Right atrium auricular region (tissue), 2 donors: ENCODE measurements at regions not wholly inside any gene's neighbourhood (a gene's known extent, or its start where the extent isn't known, plus 50 kb on each side); places are given as distances from the start of the nearest gene placed in this dataset.

Experiments used
- DNase-seq: peaks from one replicate; pipeline ENCODE4 v3.0.0-alpha.2; 2019; ENCODE audit warnings: low spot score
- H3K27ac ChIP-seq, 2 donors: fragments of 200-600 bp; sonication (generic); 1 replicate in 1 of 2; 2 replicates in 1 of 2; pipeline ENCODE4 v1.5.1; 2016 to 2019
- H3K27me3 ChIP-seq, 2 donors: fragments of 200-600 bp; sonication (generic); one replicate each; pipeline versions ENCODE4 v1.5.1 to v1.6.0; 2017 to 2019
- H3K36me3 ChIP-seq: fragments of 200-600 bp; sonication (generic); one replicate; pipeline ENCODE4 v1.5.1; 2016
- H3K4me1 ChIP-seq, 2 donors: fragments of 200-600 bp; sonication (generic); one replicate each; pipeline versions ENCODE4 v1.5.1 to v1.6.0; 2017 to 2019
- H3K4me3 ChIP-seq, 2 donors: fragments of 200-600 bp; sonication (generic); 1 replicate in 1 of 2; 2 replicates in 1 of 2; pipeline ENCODE4 v1.5.1; 2017 to 2019; ENCODE audit warnings: mild to moderate bottlenecking in 1 of 2, moderate library complexity in 1 of 2
- H3K9me3 ChIP-seq, 2 donors: fragments of 200-600 bp; sonication (generic); one replicate each; pipeline ENCODE4 v1.5.1; 2019
- TF ChIP-seq, protein P1 (sequence below), 2 donors: fragments of 200-600 bp; sonication (generic); IDR thresholded peaks; one replicate each; pipeline ENCODE4 v1.5.1; 2019; ENCODE audit warnings: antibody characterized with exemption in 2 of 2

DNA sequence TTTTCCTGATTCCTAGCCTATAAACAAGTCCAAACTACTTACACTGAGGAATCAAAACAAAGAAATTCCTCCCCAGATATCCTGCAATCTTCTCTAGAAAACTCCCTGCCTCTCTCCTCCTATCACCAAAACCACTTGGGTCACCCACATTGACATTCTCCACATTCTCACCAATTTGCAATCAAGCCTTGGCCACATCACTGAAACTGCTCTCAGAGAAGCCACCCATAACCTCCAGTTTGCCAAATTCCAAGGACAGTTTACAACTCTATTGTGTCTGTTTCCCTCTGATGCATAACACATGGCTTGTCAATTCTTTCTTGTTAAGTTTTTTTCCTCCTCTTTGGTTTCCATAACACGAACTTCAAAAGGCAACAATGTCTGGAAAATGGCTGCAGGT, 233.5 kb downstream of the XPNPEP1 start:
- Histone ChIP-seq H3K27me3 (no peaks in the 10 kb centered on the region), H3K36me3 (no peaks in the 10 kb centered on the region), H3K4me1 (no peaks in the 10 kb centered on the region), H3K9me3 (no peaks in the 10 kb centered on the region), H3K27ac (no peak overlapping the region), H3K4me3 (no peak overlapping the region)
- DNase-seq: no peak
- TF ChIP-seq, protein P1, sequence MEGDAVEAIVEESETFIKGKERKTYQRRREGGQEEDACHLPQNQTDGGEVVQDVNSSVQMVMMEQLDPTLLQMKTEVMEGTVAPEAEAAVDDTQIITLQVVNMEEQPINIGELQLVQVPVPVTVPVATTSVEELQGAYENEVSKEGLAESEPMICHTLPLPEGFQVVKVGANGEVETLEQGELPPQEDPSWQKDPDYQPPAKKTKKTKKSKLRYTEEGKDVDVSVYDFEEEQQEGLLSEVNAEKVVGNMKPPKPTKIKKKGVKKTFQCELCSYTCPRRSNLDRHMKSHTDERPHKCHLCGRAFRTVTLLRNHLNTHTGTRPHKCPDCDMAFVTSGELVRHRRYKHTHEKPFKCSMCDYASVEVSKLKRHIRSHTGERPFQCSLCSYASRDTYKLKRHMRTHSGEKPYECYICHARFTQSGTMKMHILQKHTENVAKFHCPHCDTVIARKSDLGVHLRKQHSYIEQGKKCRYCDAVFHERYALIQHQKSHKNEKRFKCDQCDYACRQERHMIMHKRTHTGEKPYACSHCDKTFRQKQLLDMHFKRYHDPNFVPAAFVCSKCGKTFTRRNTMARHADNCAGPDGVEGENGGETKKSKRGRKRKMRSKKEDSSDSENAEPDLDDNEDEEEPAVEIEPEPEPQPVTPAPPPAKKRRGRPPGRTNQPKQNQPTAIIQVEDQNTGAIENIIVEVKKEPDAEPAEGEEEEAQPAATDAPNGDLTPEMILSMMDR (IDR thresholded peaks at IDR 0.05): no peak

DNA sequence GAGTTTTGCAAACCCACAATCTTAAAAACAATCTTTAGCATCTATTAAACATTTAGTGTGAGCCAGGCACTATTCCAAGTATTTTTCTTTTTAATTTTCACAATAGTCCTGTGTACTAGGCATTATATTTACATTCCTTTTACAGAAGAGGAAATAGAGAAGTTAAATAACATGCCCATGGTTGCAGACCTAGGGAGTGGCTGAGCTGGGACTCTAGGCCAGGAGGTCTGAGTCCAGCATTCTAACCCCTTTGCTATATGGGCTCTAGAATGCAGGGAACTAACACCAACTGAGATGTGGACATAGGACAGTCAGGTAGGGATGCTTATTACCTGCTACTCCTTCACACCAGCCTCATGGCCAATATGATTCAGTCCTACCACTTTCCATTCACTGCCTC, 243.8 kb downstream of the XPNPEP1 start:
- Histone ChIP-seq H3K27me3 (no peaks in the 10 kb centered on the region), H3K27ac (no peak overlapping the region), H3K4me3 (no peak overlapping the region), H3K9me3 (no peaks in the 10 kb centered on the region), H3K36me3 (no peaks in the 10 kb centered on the region), H3K4me1 (no peaks in the 10 kb centered on the region)
- TF ChIP-seq, protein P1 (IDR thresholded peaks at IDR 0.05): no peak
- no peak for DNase-seq

DNA sequence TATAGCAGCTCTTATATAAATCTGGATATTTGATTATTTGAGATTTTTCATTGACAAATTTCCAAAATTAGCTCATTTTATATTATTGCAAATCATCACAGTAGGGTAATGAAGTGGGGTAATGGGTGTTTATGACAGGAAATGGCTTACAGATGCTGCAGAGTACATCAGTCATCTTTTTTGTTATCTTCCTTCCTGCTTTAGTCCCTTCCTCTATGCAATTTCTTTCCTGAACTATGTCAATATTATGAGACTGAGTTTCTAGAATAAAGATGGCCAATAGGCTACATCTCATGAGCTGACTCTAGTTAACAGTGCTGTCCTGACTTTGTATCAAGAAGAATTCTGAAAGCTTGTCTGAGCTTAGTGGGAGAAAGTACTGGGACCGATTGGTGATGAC, 244.5 kb downstream of the XPNPEP1 start:
- no peaks in the 10 kb centered on the region for H3K27me3 ChIP-seq
- no peaks in the 10 kb centered on the region for H3K9me3 ChIP-seq
- H3K27ac ChIP-seq: no peak overlapping the region
- no peak overlapping the region for H3K4me3 ChIP-seq
- TF ChIP-seq, protein P1 (IDR thresholded peaks at IDR 0.05): no peak
- no peaks in the 10 kb centered on the region for H3K4me1 ChIP-seq
- no peaks in the 10 kb centered on the region for H3K36me3 ChIP-seq
- no peak for DNase-seq

DNA sequence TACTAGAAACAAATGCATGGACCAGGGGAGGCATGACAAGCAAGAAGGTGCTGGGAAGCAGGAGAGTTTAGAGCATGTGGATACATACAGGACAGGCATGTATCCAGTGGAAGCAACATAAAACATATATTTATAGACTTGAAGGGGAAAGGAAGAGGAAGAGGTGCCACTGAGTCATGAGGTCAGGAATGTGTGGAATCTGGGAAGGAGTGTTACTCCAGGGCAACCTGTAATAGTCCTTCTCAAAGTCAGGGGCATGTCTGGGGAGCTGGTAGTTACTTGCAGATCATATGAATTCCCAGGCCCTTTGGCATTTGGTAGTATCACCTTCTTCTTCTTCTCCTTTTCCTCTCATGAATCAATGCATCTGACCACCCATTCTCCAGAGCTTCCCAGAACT, 246.6 kb downstream of the XPNPEP1 start:
- TF ChIP-seq, protein P1 (IDR thresholded peaks at IDR 0.05): no peak
- Histone ChIP-seq H3K4me1 (no peaks in the 10 kb centered on the region), H3K27me3 (no peaks in the 10 kb centered on the region), H3K9me3 (no peaks in the 10 kb centered on the region), H3K36me3 (no peaks in the 10 kb centered on the region), H3K4me3 (no peak overlapping the region), H3K27ac (no peak overlapping the region)
- no peak for DNase-seq

DNA sequence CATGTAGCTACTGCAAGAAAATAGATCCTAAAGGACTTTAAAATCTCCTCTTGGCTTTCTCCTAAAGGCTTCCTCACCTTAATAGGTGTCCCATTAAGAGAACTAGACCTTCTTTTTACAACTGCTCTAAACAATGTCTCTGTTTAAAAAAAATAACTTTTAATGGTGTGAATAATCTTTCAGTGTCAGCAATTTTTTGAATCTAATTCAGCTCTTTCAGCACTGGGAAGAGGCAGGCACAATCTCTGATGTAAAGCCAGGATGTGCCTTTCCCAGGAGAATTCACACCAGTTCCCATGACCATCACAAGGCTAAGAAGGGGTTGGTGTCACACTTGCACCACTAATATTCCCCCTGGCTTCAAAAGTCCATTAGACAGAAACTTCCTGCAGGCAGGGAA, 254.6 kb downstream of the XPNPEP1 start:
- TF ChIP-seq, protein P1 (IDR thresholded peaks at IDR 0.05): no peak
- DNase-seq: no peak
- H3K9me3 ChIP-seq: no peaks in the 10 kb centered on the region
- H3K4me3 ChIP-seq: no peak overlapping the region
- no peaks in the 10 kb centered on the region for H3K27me3 ChIP-seq
- no peaks in the 10 kb centered on the region for H3K4me1 ChIP-seq
- no peaks in the 10 kb centered on the region for H3K36me3 ChIP-seq
- no peak overlapping the region for H3K27ac ChIP-seq

DNA sequence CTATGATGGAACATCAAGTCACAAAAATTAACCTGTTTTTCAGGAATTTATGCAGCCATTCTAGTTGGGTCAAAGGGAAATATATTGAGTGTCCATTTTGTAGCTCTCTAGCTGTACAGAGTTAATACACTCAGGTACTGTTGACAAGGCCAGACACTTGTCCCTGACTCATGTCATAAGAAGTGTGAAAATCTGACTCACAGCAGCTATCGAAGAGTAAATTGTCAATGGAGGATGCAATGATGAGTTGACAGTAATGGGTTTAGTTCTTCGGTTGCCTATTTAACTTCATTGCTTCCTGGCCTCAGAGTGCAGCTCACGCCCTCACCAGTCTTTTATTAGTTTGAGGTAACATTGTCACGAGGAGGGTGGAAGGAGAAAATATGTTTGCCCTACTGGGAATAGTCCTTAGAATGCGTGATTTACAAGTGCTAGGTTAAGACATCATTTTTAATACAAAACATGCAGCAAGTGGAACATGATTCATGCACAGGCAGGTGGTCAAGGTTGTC, 255.1 kb downstream of the XPNPEP1 start:
- Histone ChIP-seq H3K27ac (no peak overlapping the region), H3K9me3 (no peaks in the 10 kb centered on the region), H3K27me3 (no peaks in the 10 kb centered on the region), H3K4me3 (no peak overlapping the region), H3K4me1 (no peaks in the 10 kb centered on the region), H3K36me3 (no peaks in the 10 kb centered on the region)
- no peak for DNase-seq
- TF ChIP-seq, protein P1 (IDR thresholded peaks at IDR 0.05): no peak
